ENCODE measurements at regions not wholly inside any gene's neighbourhood (a gene's known extent, or its start where the extent isn't known, plus 50 kb on each side); places are given as distances from the start of the nearest gene placed in this dataset.
"Not testable (repeated sequence)": the region's sequence is repeated elsewhere in the genome, so short reads cannot be mapped to it uniquely, and the experiment has no call there.

DNA sequence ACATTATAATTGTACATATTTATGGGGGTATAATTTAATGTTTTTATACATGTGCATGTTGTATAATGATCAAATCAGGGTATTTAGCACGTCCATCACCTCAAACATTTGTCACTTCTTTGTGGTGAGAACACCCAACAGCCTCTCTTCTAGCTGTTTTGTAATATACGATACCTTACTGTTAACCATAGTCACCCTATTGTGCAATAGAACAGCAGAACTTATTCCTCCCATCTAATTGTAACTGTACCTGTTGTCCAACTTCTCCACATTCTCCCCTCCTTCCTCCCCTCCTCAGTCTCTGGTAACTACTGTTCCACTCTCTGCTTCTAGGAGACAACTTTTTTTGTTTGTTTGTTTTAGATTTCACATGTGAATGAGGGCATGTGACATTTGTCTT is 197.0 kb upstream of the PKP2 start:
- DNase-seq (ENCODE audit: low read depth), result peak; percentile 37
- TF ChIP-seq, protein P1, sequence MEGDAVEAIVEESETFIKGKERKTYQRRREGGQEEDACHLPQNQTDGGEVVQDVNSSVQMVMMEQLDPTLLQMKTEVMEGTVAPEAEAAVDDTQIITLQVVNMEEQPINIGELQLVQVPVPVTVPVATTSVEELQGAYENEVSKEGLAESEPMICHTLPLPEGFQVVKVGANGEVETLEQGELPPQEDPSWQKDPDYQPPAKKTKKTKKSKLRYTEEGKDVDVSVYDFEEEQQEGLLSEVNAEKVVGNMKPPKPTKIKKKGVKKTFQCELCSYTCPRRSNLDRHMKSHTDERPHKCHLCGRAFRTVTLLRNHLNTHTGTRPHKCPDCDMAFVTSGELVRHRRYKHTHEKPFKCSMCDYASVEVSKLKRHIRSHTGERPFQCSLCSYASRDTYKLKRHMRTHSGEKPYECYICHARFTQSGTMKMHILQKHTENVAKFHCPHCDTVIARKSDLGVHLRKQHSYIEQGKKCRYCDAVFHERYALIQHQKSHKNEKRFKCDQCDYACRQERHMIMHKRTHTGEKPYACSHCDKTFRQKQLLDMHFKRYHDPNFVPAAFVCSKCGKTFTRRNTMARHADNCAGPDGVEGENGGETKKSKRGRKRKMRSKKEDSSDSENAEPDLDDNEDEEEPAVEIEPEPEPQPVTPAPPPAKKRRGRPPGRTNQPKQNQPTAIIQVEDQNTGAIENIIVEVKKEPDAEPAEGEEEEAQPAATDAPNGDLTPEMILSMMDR (IDR thresholded peaks at IDR 0.05; ENCODE audit: insufficient read depth, low read depth, low read length, missing control alignments), result no peak
- H3K4me3 ChIP-seq (ENCODE audit: low read length), result no peak overlapping the region

DNA sequence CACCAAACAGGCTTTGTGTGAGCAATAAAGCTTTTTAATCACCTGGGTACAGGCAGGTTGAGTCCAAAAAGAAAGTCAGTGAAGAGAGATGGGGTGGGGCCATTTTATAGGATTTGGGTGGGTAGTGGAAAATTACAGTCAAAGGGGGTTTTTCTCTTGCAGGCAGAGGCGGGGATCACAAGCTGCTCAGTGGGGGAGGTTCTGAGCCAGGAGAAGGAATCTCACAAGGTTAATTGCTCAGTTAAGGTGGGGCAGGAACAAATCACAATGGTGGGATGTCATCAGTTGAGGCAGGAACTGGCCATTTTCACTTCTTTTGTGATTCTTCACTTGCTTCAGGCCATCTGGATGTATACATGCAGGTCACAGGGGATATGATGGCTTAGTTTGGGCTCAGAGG is 191.3 kb upstream of the PKP2 start:
- H3K4me3 ChIP-seq (ENCODE audit: low read length); DNase-seq (ENCODE audit: low read depth): not testable (repeated sequence)

DNA sequence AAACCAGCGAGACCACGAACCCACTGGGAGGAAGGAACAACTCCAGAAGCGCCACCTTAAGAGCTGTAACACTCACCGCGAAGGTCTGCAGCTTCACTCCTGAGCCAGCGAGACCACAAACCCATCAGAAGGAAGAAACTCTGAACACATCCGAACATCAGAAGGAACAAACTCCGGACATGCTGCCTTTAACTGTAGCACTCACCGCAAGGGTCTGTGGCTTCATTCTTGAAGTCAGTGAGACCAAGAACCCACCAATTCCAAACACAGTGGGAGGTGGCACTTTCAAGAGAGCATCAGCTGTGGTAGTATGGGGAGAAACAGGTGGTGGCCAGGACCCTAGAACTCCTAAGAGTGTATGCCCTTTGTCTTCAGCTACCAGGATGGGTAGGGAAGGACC is 179.8 kb upstream of the PKP2 start:
- H3K4me3 ChIP-seq (ENCODE audit: low read length); DNase-seq (ENCODE audit: low read depth): not testable (repeated sequence)

DNA sequence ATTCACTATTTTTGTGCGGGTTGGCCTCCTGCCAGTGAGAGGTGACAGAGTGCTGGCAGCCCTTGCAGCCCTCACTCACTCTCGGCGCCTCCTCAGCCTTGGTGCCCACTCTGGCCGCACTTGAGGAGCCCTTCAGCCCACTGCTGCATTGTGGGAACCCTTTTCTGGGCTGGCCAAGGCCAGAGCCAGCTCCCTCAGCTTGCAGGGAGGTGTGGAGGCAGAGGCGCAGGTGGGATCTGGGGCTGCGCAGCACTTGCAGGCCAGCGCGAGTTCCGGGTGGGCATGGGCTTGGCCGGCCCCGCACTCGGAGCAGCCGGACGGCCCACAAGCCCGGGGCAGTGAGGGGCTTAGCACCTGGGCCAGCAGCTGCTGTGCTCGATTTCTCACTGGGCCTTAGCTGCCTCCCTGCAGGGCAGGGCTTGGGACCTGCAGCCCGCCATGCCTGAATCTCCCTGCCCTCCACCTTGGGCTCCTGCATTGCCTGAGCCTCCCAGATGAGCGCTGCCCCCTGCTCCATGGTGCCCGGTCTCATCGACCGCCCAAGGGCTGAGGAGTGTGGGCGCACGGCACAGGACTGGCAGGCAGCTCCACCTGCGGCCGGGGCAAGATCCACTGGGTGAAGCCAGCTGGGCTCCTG is 178.7 kb upstream of the PKP2 start:
- not testable (repeated sequence) for H3K4me3 ChIP-seq (ENCODE audit: low read length); DNase-seq (ENCODE audit: low read depth)

DNA sequence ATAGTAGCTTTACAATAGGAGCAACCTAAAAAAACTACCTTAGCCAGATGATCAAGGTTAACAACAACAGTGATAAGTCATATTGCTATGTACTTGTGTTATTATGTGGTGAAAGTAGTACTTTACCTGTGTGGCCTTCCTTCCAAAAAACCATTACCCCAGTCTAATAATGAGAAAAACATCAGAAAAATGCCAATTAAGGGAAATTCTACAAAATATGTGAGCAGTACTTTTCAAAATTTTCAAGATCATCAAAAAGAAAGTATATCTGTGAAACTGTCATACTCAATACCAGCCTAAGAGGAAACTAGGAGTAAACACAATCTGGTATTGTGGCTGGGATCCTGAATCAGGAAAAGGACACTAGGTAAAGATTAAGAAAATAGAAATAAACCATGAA is 165.3 kb upstream of the PKP2 start:
- no peak for DNase-seq (ENCODE audit: low read depth)
- no peak overlapping the region for H3K4me3 ChIP-seq (ENCODE audit: low read length)
- TF ChIP-seq, protein P1 (IDR thresholded peaks at IDR 0.05; ENCODE audit: insufficient read depth, low read depth, low read length, missing control alignments), result no peak

DNA sequence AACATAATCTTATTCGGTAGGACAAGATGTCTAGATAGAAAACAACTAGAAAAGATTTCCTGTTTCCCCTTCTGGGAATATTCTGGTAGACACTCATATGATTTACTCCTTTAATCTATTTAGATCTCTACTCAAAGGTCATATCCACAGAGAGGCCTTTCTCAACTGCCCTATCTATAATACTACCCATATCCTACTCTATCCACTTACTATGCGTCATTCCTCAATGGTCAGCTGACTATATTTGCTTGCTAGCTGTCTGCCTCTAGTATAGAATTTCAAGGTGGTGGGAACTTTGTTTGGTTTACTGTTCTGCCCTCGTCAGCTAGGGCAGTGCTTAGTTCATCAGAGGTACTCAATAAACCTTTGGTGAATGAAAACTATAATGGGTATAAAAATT is 157.8 kb upstream of the PKP2 start:
- no peak for DNase-seq (ENCODE audit: low read depth)
- TF ChIP-seq, protein P1 (IDR thresholded peaks at IDR 0.05; ENCODE audit: insufficient read depth, low read depth, low read length, missing control alignments), result no peak
- no peak overlapping the region for H3K4me3 ChIP-seq (ENCODE audit: low read length)

DNA sequence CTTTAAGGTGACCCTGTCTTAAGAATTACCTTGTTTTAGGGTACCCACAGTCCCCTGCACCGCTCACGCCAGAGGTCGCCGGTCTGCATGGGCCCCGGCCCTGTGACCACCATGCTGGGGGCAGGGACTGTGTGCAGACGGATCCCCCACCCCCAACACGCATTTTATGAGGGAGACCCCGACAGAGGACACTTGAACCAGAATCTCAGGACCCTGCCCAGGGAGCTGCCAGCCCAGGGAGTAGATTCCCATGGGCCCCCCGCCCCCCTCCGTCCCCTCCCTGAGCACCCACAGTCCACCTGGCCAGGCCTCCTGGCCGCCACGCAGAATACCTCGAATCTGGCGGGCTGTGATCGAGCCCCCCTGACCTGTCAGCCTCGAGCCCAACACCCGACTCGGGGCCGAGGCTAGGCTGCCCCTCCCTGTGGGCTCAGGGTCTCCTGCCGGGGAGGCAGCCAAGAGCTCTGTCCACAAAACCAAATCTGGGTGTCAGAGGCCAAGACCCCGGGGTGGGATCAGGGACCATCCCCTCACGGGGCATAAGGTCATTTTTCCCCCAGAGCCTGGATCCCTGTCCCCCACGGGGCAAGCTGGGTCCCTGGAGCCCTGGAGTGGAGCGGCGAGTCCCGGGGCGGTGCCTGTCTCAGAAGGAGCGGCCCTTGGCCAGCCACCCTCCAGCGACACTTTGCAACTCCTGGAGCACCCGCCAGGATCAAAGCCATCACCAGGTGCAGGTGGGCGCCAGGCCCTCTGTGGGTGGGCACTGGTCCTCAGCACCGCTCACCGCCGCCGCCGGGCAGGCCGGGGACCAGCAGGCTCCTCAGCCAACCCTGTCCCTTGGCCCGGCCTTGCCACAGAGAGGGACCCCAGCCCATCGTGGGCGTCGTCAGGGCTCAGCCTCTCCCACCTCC is 155.8 kb upstream of the PKP2 start:
- no peak for DNase-seq (ENCODE audit: low read depth)
- no peak overlapping the region for H3K4me3 ChIP-seq (ENCODE audit: low read length)
- TF ChIP-seq, protein P1 (IDR thresholded peaks at IDR 0.05; ENCODE audit: insufficient read depth, low read depth, low read length, missing control alignments), result no peak

DNA sequence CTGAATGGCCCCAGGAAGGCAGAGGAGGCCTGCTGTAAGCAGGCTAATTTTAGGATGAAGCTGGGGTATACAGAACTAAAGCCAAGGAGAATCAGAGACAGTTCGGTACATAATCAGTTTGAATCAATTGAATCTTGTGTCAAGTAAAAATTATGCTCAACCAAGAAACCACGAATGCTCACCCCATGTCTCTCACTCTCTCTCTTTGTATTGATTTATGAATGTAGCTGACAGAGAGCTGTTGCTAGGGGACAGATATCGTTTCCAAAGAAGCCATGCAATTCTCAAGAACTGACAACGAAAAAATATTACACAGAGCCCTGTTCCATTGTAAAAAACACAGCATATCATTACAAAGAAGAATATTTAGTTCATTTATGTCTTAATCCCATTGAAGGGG is 151.1 kb upstream of the PKP2 start:
- TF ChIP-seq, protein P1 (IDR thresholded peaks at IDR 0.05; ENCODE audit: insufficient read depth, low read depth, low read length, missing control alignments), result no peak
- H3K4me3 ChIP-seq (ENCODE audit: low read length), result no peak overlapping the region
- no peak for DNase-seq (ENCODE audit: low read depth)

Measured in epithelial cell of esophagus (primary cell).